Ovary (tissue), 7 donors: ENCODE measurements at regions not wholly inside any gene's neighbourhood (a gene's known extent, or its start where the extent isn't known, plus 50 kb on each side); places are given as distances from the start of the nearest gene placed in this dataset.
A peak's percentile ranks its signal among the peaks of the same experiment; 100 is the strongest.

Experiments used
- DNase-seq, 5 donors: peaks; one replicate each; pipeline ENCODE4 v3.0.0-alpha.2; 2019 to 2020
- H3K27ac ChIP-seq, 2 donors: fragments of 200-600 bp; one replicate each; pipeline versions ENCODE4 v1.5.1 to v1.8.0; 2019 to 2022
- H3K27me3 ChIP-seq: fragments of 200-600 bp; one replicate; pipeline ENCODE4 v1.8.0; 2022
- H3K36me3 ChIP-seq: fragments of 200-600 bp; sonication (generic); one replicate; pipeline ENCODE4 v1.5.1; 2019
- H3K4me1 ChIP-seq: one replicate; pipeline ENCODE4 v1.8.1; 2013; ENCODE audit warnings: mild to moderate bottlenecking, moderate library complexity; ENCODE audit not compliant: insufficient read depth
- H3K4me3 ChIP-seq: fragments of 200-600 bp; sonication (generic); one replicate; pipeline ENCODE4 v1.5.1; 2017
- H3K9me3 ChIP-seq, 2 donors: fragments of 200-600 bp in 1 of 2; sonication (generic) in 1 of 2; one replicate each; pipeline versions ENCODE4 v1.5.1 to v1.8.1; 2013 to 2019; ENCODE audit warnings: mild to moderate bottlenecking in 1 of 2, moderate library complexity in 1 of 2
- CTCF ChIP-seq, 3 donors: fragments of 450-650 bp in 2 of 3; fragments of 200-600 bp in 1 of 3; IDR thresholded peaks; one replicate each; pipeline versions ENCODE4 v1.5.1 to v1.8.0; 2016 to 2022; ENCODE audit warnings: antibody characterized with exemption in 3 of 3, mild to moderate bottlenecking in 1 of 3
- EP300 ChIP-seq: sonication (generic); formaldehyde crosslinking; IDR thresholded peaks from one replicate; pipeline ENCODE4 v1.6.1; 2017; ENCODE audit warnings: antibody characterized with exemption
- POLR2A ChIP-seq: fragments of 450-650 bp; IDR thresholded peaks from one replicate; pipeline ENCODE4 v1.6.1; 2017; ENCODE audit warnings: antibody characterized with exemption, mild to moderate bottlenecking, moderate library complexity
- WGBS, 3 donors: extraction: QIAGEN DNeasy Blood & Tissue Kit in 1 of 3; methylation state at CpG; one replicate each; pipeline versions ENCODE4 v1.1.5 to v1.1.7; 2013 to 2017; 5-methylcytosine and 5-hydroxymethylcytosine counted together
- intact Hi-C, 4 donors: fragments of 100-400 bp; cut with DNase I; formaldehyde crosslinking; loops; one replicate each; pipeline versions ENCODE4 v1.11.0 to v1.15.1; 2022 to 2023
- donor health status: DM: no; HTN: no; CAD: no; lungs with moderate emphysema.
- donor health status: DM: no; HTN: no; CAD: no.
- donor health status: Bipolar disorder and iron deficiency.
- donor health status: DM: no; HTN: no; CAD: no.
- donor health status: DM: yes; HTN: yes; CAD: no.

- Histone ChIP-seq H3K4me3 (no peak overlapping the region), H3K27ac (no peak overlapping the region), H3K4me1 (peaks cover 5% of the 10 kb centered on the region), H3K9me3 (no peaks in the 10 kb centered on the region), H3K27me3 (no peaks in the 10 kb centered on the region), H3K36me3 (no peaks in the 10 kb centered on the region)
- TF ChIP-seq POLR2A (no peak), EP300 (no peak), CTCF (IDR thresholded peaks at IDR 0.05) (no peak)
- 91 to 96% (median 93%) methylated on average over 4 of the region's 4 CpGs for WGBS, 3 donors
- DNase-seq = no peak
- intact Hi-C loops = no loop called here
Observed at GRCh38 chr9:86716326-86716922, 230.9 kb downstream of the GAS1 start.

- 63 to 88% (median 67%) methylated on average over 4 of the region's 4 CpGs for WGBS, 3 donors
- H3K4me3 ChIP-seq = no peak overlapping the region
- H3K27ac ChIP-seq = no peak overlapping the region
- no peaks in the 10 kb centered on the region for H3K4me1 ChIP-seq
- no peak for DNase-seq
- intact Hi-C loops = no loop called here
- no peaks in the 10 kb centered on the region for H3K9me3 ChIP-seq
- no peaks in the 10 kb centered on the region for H3K36me3 ChIP-seq
- TF ChIP-seq CTCF (IDR thresholded peaks at IDR 0.05) (no peak), POLR2A (no peak), EP300 (no peak)
- H3K27me3 ChIP-seq = no peaks in the 10 kb centered on the region
Observed at GRCh38 chr9:86714999-86715398, 232.3 kb downstream of the GAS1 start.

- H3K4me3 ChIP-seq = no peak overlapping the region
- H3K4me1 ChIP-seq = no peaks in the 10 kb centered on the region
- DNase-seq = no peak
- H3K27me3 ChIP-seq = no peaks in the 10 kb centered on the region
- no peak overlapping the region for H3K27ac ChIP-seq
- H3K9me3 ChIP-seq = no peaks in the 10 kb centered on the region
- no peak for TF ChIP-seq POLR2A
- H3K36me3 ChIP-seq = no peaks in the 10 kb centered on the region
- intact Hi-C loops = no loop called here
- WGBS, 3 donors = 15 to 28% (median 20%) methylated on average over 1 of the region's 1 CpG
Observed at GRCh38 chr9:86713970-86714369, 233.3 kb downstream of the GAS1 start.

GRCh38 chr9:86713470-86713869, 233.8 kb downstream of the GAS1 start:
- H3K27ac ChIP-seq = no peak overlapping the region
- H3K27me3 ChIP-seq = no peaks in the 10 kb centered on the region
- no peaks in the 10 kb centered on the region for H3K9me3 ChIP-seq
- no peaks in the 10 kb centered on the region for H3K36me3 ChIP-seq
- intact Hi-C loops = no loop called here
- H3K4me3 ChIP-seq = no peak overlapping the region
- no peak for DNase-seq
- 80 to 86% (median 83%) methylated on average over 2 of the region's 2 CpGs for WGBS, 3 donors
- H3K4me1 ChIP-seq = no peaks in the 10 kb centered on the region
- TF ChIP-seq POLR2A = no peak
- no peak for TF ChIP-seq CTCF (IDR thresholded peaks at IDR 0.05)
- TF ChIP-seq EP300 = no peak

GRCh38 chr9:86708918-86709835, 238.1 kb downstream of the GAS1 start:
- 69 to 78% (median 73%) methylated on average over 9 of the region's 9 CpGs for WGBS, 3 donors
- TF ChIP-seq EP300 = no peak
- TF ChIP-seq CTCF (IDR thresholded peaks at IDR 0.05) = no peak
- intact Hi-C loops = no loop called here
- Histone ChIP-seq H3K9me3 (no peaks in the 10 kb centered on the region), H3K36me3 (no peaks in the 10 kb centered on the region), H3K27me3 (no peaks in the 10 kb centered on the region), H3K27ac (no peak overlapping the region), H3K4me3 (no peak overlapping the region), H3K4me1 (no peaks in the 10 kb centered on the region)
- DNase-seq = peak in 1 of 5 donors; percentile 39
